Loucy (cell line): ENCODE measurements at regions not wholly inside any gene's neighbourhood (a gene's known extent, or its start where the extent isn't known, plus 50 kb on each side); places are given as distances from the start of the nearest gene placed in this dataset.

ENCODE experiments used
- H2AFZ ChIP-seq: fragments of 200-600 bp; sonication (generic); 2 replicates; pipeline ENCODE4 v1.6.0; 2016; ENCODE audit warnings: antibody characterized with exemption, mild to moderate bottlenecking, low read length, moderate library complexity
- H3F3A ChIP-seq: fragments of 200-600 bp; 2 replicates; pipeline ENCODE4 v1.6.0; 2016; ENCODE audit warnings: antibody characterized with exemption, low read depth, mild to moderate bottlenecking
- H3K27me3 ChIP-seq: fragments of 200-600 bp; sonication (generic); 2 replicates; pipeline ENCODE4 v1.6.1; 2014; ENCODE audit warnings: low read length, mild to moderate bottlenecking; ENCODE audit not compliant: insufficient read depth, poor library complexity, severe bottlenecking
- H3K36me3 ChIP-seq: fragments of 200-600 bp; sonication (generic); 2 replicates; pipeline ENCODE4 v1.6.1; 2016; ENCODE audit warnings: low read length; ENCODE audit not compliant: insufficient read depth
- H3K4me1 ChIP-seq: fragments of 200-600 bp; sonication (generic); 2 replicates; pipeline ENCODE4 v1.5.1; 2014; ENCODE audit warnings: low read length, mild to moderate bottlenecking; ENCODE audit not compliant: insufficient read depth, poor library complexity, severe bottlenecking
- H3K4me2 ChIP-seq: fragments of 200-600 bp; sonication (generic); 2 replicates; pipeline ENCODE4 v1.6.0; 2014; ENCODE audit warnings: antibody characterized with exemption, low read length, low read depth, mild to moderate bottlenecking; ENCODE audit not compliant: poor library complexity, severe bottlenecking
- H3K4me3 ChIP-seq: fragments of 200-600 bp; sonication (generic); 2 replicates; pipeline ENCODE4 v1.5.1; 2014; ENCODE audit warnings: low read length, mild to moderate bottlenecking, mixed read lengths; ENCODE audit not compliant: poor library complexity, severe bottlenecking
- H3K79me2 ChIP-seq: fragments of 200-600 bp; sonication (generic); 2 replicates; pipeline ENCODE4 v1.6.1; 2014; ENCODE audit warnings: low read length; ENCODE audit not compliant: insufficient read depth
- H3K9ac ChIP-seq: fragments of 200-600 bp; sonication (generic); 2 replicates; pipeline ENCODE4 v1.6.0; 2014; ENCODE audit warnings: mild to moderate bottlenecking, low read depth, low read length, moderate library complexity; ENCODE audit not compliant: poor library complexity, severe bottlenecking
- H3K9me2 ChIP-seq: fragments of 200-600 bp; sonication (generic); replicated peaks from 2 replicates; pipeline ENCODE4 v1.6.1; 2016; ENCODE audit warnings: low read depth, low read length, mixed read lengths
- H3K9me3 ChIP-seq: fragments of 200-600 bp; sonication (generic); 2 replicates; pipeline ENCODE4 v1.6.1; 2014; ENCODE audit warnings: mild to moderate bottlenecking, antibody characterized with exemption, low read length, low read depth; ENCODE audit not compliant: insufficient read depth
- H4K20me1 ChIP-seq: fragments of 200-600 bp; sonication (generic); 2 replicates; pipeline ENCODE4 v1.6.0; 2014; ENCODE audit warnings: antibody characterized with exemption, low read length, mild to moderate bottlenecking; ENCODE audit not compliant: insufficient read depth, poor library complexity, severe bottlenecking
- CTCF ChIP-seq: fragments of 200-600 bp; sonication (generic); conservative IDR thresholded peaks from 2 replicates; pipeline ENCODE4 v1.5.1; 2014; ENCODE audit warnings: mild to moderate bottlenecking, antibody characterized with exemption, low read length
- EZH2phosphoT487 ChIP-seq: fragments of 200-600 bp; IDR thresholded peaks from 2 replicates; pipeline ENCODE4 v1.6.1; 2018; ENCODE audit warnings: antibody characterized with exemption, mild to moderate bottlenecking, moderate library complexity, borderline replicate concordance

- H3K79me2 ChIP-seq, result no peaks in the 10 kb centered on the region
- no peaks in the 10 kb centered on the region for H4K20me1 ChIP-seq
- no peak overlapping the region for H2AFZ ChIP-seq
- H3K9me3 ChIP-seq, result no peaks in the 10 kb centered on the region
- H3F3A ChIP-seq, result no peaks in the 10 kb centered on the region
- H3K36me3 ChIP-seq, result no peaks in the 10 kb centered on the region
- no peaks in the 10 kb centered on the region for H3K4me1 ChIP-seq
- H3K9ac ChIP-seq, result no peak overlapping the region
- no peaks in the 10 kb centered on the region for H3K9me2 ChIP-seq
- no peak overlapping the region for H3K4me2 ChIP-seq
- H3K27me3 ChIP-seq, result no peaks in the 10 kb centered on the region
- H3K4me3 ChIP-seq, result no peak overlapping the region
- TF ChIP-seq CTCF, result no peak
- no peak for TF ChIP-seq EZH2phosphoT487
Observed at GRCh38 chr7:42704710-42705109, 207.2 kb downstream of the C7orf25 start.

GRCh38 chr7:42702647-42703046 is 209.2 kb downstream of the C7orf25 start:
- Histone ChIP-seq H3K9me3 (no peaks in the 10 kb centered on the region), H3K79me2 (no peaks in the 10 kb centered on the region), H3F3A (no peaks in the 10 kb centered on the region), H4K20me1 (no peaks in the 10 kb centered on the region), H3K9me2 (no peaks in the 10 kb centered on the region), H3K27me3 (no peaks in the 10 kb centered on the region), H3K9ac (no peak overlapping the region), H3K36me3 (no peaks in the 10 kb centered on the region), H2AFZ (no peak overlapping the region), H3K4me3 (no peak overlapping the region), H3K4me1 (no peaks in the 10 kb centered on the region), H3K4me2 (no peak overlapping the region)
- TF ChIP-seq CTCF (no peak), EZH2phosphoT487 (no peak)

- Histone ChIP-seq H3K9ac (no peak overlapping the region), H3K9me3 (no peaks in the 10 kb centered on the region), H3K4me2 (no peak overlapping the region), H2AFZ (no peak overlapping the region), H3K9me2 (no peaks in the 10 kb centered on the region), H3K27me3 (no peaks in the 10 kb centered on the region), H3K79me2 (no peaks in the 10 kb centered on the region), H3K36me3 (no peaks in the 10 kb centered on the region), H3K4me3 (no peak overlapping the region), H4K20me1 (no peaks in the 10 kb centered on the region), H3F3A (no peaks in the 10 kb centered on the region), H3K4me1 (no peaks in the 10 kb centered on the region)
- TF ChIP-seq CTCF, result no peak
Observed at GRCh38 chr7:42700406-42701327, 211.2 kb downstream of the C7orf25 start.
